MM.1S (cell line): ENCODE measurements at regions not wholly inside any gene's neighbourhood (a gene's known extent, or its start where the extent isn't known, plus 50 kb on each side); places are given as distances from the start of the nearest gene placed in this dataset.

ENCODE experiments used
- CTCF ChIP-seq: fragments of 300-600 bp; sonication (generic); IDR thresholded peaks from 2 replicates; pipeline ENCODE4 v1.5.1; 2016; ENCODE audit warnings: antibody characterized with exemption, low read length, mixed read lengths
- EZH2phosphoT487 ChIP-seq: fragments of 300-600 bp; sonication (generic); IDR thresholded peaks from 2 replicates; pipeline ENCODE4 v1.6.1; 2018; ENCODE audit warnings: antibody characterized with exemption, low read length

DNA sequence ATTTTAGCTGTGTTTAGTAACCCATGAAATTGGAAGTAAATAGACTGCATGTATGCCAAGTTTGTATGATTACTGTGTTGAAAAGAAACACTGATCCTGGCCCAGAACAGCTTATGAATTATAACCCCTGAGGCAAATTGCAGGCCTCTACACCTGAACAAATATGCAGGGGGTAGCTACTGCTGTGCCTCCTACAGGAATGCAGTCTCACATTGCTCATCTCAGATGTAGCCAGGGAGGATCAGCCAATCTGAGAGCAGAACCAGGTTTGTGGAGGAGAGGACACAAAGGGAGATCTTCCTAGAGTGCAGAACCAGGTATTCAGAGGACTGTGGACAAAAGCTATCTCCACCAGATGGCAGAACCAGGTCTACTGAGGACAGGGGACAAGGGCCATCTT, 442.2 kb upstream of the DDI1 start:
- TF ChIP-seq CTCF (no peak), EZH2phosphoT487 (no peak)
